HEK293T (cell line): ENCODE measurements at regions not wholly inside any gene's neighbourhood (a gene's known extent, or its start where the extent isn't known, plus 50 kb on each side); places are given as distances from the start of the nearest gene placed in this dataset.

Source experiments
- CTCF ChIA-PET: fragments of 350-600 bp; formaldehyde crosslinking; extraction: SDS; loops from one replicate; lab custom pipeline; 2021; ENCODE audit warnings: antibody characterized with exemption, inconsistent platforms; lab: Yijun Ruan, JAX
- POLR2A ChIA-PET: fragments of 350-600 bp; formaldehyde crosslinking; extraction: SDS; loops from one replicate; lab custom pipeline; 2020; ENCODE audit warnings: antibody characterized with exemption, inconsistent platforms; lab: Yijun Ruan, JAX
- DNase-seq: peaks from one replicate; pipeline ENCODE4 v3.0.0; 2012; ENCODE audit warnings: mixed read lengths; ENCODE audit errors: extremely low spot score
- ARNT ChIP-seq: fragments of 450-650 bp; IDR thresholded peaks from 2 replicates; pipeline ENCODE4 v1.6.1; 2017; ENCODE audit warnings: mild to moderate bottlenecking
- BHLHE40 ChIP-seq: fragments of 450-650 bp; IDR thresholded peaks from 2 replicates; pipeline ENCODE4 v1.6.1; 2016; ENCODE audit warnings: mild to moderate bottlenecking, moderate library complexity, borderline replicate concordance
- CTBP1 ChIP-seq: fragments of 450-650 bp; IDR thresholded peaks from 2 replicates; pipeline ENCODE4 v1.6.1; 2016; ENCODE audit warnings: borderline replicate concordance
- ELF4 ChIP-seq: fragments of 450-650 bp; IDR thresholded peaks from 2 replicates; pipeline ENCODE4 v1.6.1; 2017; ENCODE audit warnings: antibody characterized with exemption
- FOXA1 ChIP-seq: fragments of 450-650 bp; IDR thresholded peaks from 2 replicates; pipeline ENCODE4 v1.6.1; 2016; ENCODE audit warnings: mild to moderate bottlenecking
- FOXK2 ChIP-seq: fragments of 450-650 bp; IDR thresholded peaks from 2 replicates; pipeline ENCODE4 v1.6.1; 2016; ENCODE audit warnings: mild to moderate bottlenecking
- FOXM1 ChIP-seq: fragments of 450-650 bp; IDR thresholded peaks from 2 replicates; pipeline ENCODE4 v1.6.1; 2017; ENCODE audit warnings: mild to moderate bottlenecking, borderline replicate concordance
- HDGF ChIP-seq: fragments of 450-650 bp; IDR thresholded peaks from 2 replicates; pipeline ENCODE4 v1.6.1; 2017; ENCODE audit warnings: antibody characterized with exemption, borderline replicate concordance
- L3MBTL2 ChIP-seq: fragments of 450-650 bp; conservative IDR thresholded peaks from 2 replicates; pipeline ENCODE4 v1.6.1; 2016; ENCODE audit warnings: mild to moderate bottlenecking
- LEF1 ChIP-seq: fragments of 450-650 bp; IDR thresholded peaks from 2 replicates; pipeline ENCODE4 v1.6.1; 2017; ENCODE audit warnings: mild to moderate bottlenecking, borderline replicate concordance
- NFRKB ChIP-seq: fragments of 450-650 bp; IDR thresholded peaks from 2 replicates; pipeline ENCODE4 v1.6.1; 2016; ENCODE audit warnings: mild to moderate bottlenecking, moderate library complexity
- PKNOX1 ChIP-seq: fragments of 450-650 bp; IDR thresholded peaks from 2 replicates; pipeline ENCODE4 v1.6.1; 2016
- SP1 ChIP-seq: fragments of 450-650 bp; IDR thresholded peaks from 2 replicates; pipeline ENCODE4 v1.6.1; 2017
- SUZ12 ChIP-seq: fragments of 450-650 bp; IDR thresholded peaks from 2 replicates; pipeline ENCODE4 v1.6.1; 2016; ENCODE audit warnings: mild to moderate bottlenecking
- TARDBP ChIP-seq: fragments of 450-650 bp; IDR thresholded peaks from 2 replicates; pipeline ENCODE4 v1.6.1; 2016
- ZNF384 ChIP-seq: fragments of 450-650 bp; IDR thresholded peaks from 2 replicates; pipeline ENCODE4 v1.6.1; 2016

GRCh38 chr3:34947834-34948233 lies 691.5 kb upstream of the ARPP21 start:
- CTCF ChIA-PET, result no interaction called here
- POLR2A ChIA-PET, result no interaction called here

GRCh38 chr3:34948517-34948916 lies 690.8 kb upstream of the ARPP21 start:
- no peak for DNase-seq
- no peak for TF ChIP-seq ZNF384
- TF ChIP-seq SUZ12, result no peak
- TF ChIP-seq CTBP1, result no peak
- no peak for TF ChIP-seq TARDBP
- TF ChIP-seq FOXM1, result no peak
- no peak for TF ChIP-seq ARNT
- no peak for TF ChIP-seq SP1
- no peak for TF ChIP-seq FOXA1
- TF ChIP-seq NFRKB, result no peak
- no peak for TF ChIP-seq BHLHE40
- TF ChIP-seq ELF4, result no peak
- no peak for TF ChIP-seq L3MBTL2
- no peak for TF ChIP-seq HDGF
- TF ChIP-seq LEF1, result no peak
- TF ChIP-seq PKNOX1, result no peak
- no peak for TF ChIP-seq FOXK2
- POLR2A ChIA-PET, result no interaction called here
- CTCF ChIA-PET, result no interaction called here

More at GRCh38 chr3:34947834-34948233, 691.5 kb upstream of the ARPP21 start:
- no peak for DNase-seq
- TF ChIP-seq PKNOX1, result no peak
- no peak for TF ChIP-seq L3MBTL2
- TF ChIP-seq FOXM1, result no peak
- no peak for TF ChIP-seq FOXA1
- no peak for TF ChIP-seq FOXK2
- no peak for TF ChIP-seq BHLHE40
- TF ChIP-seq LEF1, result no peak
- no peak for TF ChIP-seq TARDBP
- TF ChIP-seq ZNF384, result no peak
- TF ChIP-seq SUZ12, result no peak
- no peak for TF ChIP-seq NFRKB
- TF ChIP-seq SP1, result no peak
- no peak for TF ChIP-seq CTBP1
- TF ChIP-seq ARNT, result no peak

GRCh38 chr3:34955680-34956079 lies 683.6 kb upstream of the ARPP21 start:
- ChIA-PET POLR2A (no interaction called here), CTCF (interaction anchor here (0.6 kb wide), 1 partner anchor 27 kb away, joined by 3 read pairs; no protein-coding TSS in a partner anchor)
- DNase-seq, result no peak
- TF ChIP-seq FOXA1 (no peak), PKNOX1 (no peak), SUZ12 (no peak), NFRKB (no peak), BHLHE40 (no peak), CTBP1 (no peak), L3MBTL2 (no peak), FOXK2 (no peak), HDGF (no peak), TARDBP (no peak), ZNF384 (no peak)

GRCh38 chr3:34956511-34956910 lies 682.8 kb upstream of the ARPP21 start:
- no peak for DNase-seq
- ChIA-PET POLR2A (no interaction called here), CTCF (no interaction called here)
- TF ChIP-seq ZNF384 (no peak), FOXA1 (no peak), FOXM1 (no peak), BHLHE40 (no peak), LEF1 (no peak), HDGF (no peak), ELF4 (no peak), FOXK2 (no peak), PKNOX1 (no peak), TARDBP (no peak), ARNT (no peak), NFRKB (no peak), SP1 (no peak), SUZ12 (no peak)

GRCh38 chr3:34957677-34958076 lies 681.6 kb upstream of the ARPP21 start:
- POLR2A ChIA-PET, result no interaction called here
- CTCF ChIA-PET, result interaction anchor here (0.6 kb wide), 1 partner anchor 951 kb away, joined by 3 read pairs; no protein-coding TSS in a partner anchor
- TF ChIP-seq FOXK2 (no peak), BHLHE40 (no peak)
- DNase-seq, result no peak

- no peak for DNase-seq
- TF ChIP-seq TARDBP (no peak), FOXM1 (no peak), SP1 (no peak), LEF1 (no peak), FOXK2 (no peak), ARNT (no peak), SUZ12 (no peak), ZNF384 (no peak)
- CTCF ChIA-PET, result no interaction called here
- POLR2A ChIA-PET, result no interaction called here
Measured at GRCh38 chr3:34969513-34969912, 669.8 kb upstream of the ARPP21 start.
